ENCODE measurements at regions not wholly inside any gene's neighbourhood (a gene's known extent, or its start where the extent isn't known, plus 50 kb on each side); places are given as distances from the start of the nearest gene placed in this dataset.

- no peak for TF ChIP-seq CTCF (IDR thresholded peaks at IDR 0.05 in 8 of 11, conservative IDR thresholded peaks at IDR 0.05 in 3 of 11)
- TF ChIP-seq POLR2AphosphoS5 (IDR thresholded peaks at IDR 0.05): no peak
- TF ChIP-seq POLR2A (IDR thresholded peaks at IDR 0.05): no peak
Measured at GRCh38 chr18:34943587-34943986, 97.6 kb upstream of the MAPRE2 start.

Data from spleen (tissue), 7 donors.